ENCODE measurements at regions not wholly inside any gene's neighbourhood (a gene's known extent, or its start where the extent isn't known, plus 50 kb on each side); places are given as distances from the start of the nearest gene placed in this dataset.

DNA sequence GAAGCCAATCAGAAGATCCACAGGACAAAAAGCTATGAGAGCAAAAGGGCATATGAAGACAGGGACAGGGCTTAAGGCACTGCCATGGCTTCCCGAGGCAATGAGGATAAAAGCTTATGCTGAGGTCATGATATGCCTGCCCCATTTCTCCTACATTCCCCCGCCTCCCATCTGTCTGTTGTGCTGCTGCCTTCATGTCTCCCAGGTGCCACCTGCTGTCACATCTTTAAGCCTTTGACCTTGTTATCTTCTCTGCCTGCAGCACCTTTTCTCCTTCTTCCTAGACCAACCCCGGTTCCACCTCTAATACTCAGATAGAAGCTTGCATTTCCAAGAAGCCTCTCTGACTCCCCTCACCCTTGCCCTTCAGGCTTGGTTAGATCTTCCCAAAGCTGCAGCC lies 213.8 kb downstream of the ARRDC4 start:
- TF ChIP-seq, protein P1, sequence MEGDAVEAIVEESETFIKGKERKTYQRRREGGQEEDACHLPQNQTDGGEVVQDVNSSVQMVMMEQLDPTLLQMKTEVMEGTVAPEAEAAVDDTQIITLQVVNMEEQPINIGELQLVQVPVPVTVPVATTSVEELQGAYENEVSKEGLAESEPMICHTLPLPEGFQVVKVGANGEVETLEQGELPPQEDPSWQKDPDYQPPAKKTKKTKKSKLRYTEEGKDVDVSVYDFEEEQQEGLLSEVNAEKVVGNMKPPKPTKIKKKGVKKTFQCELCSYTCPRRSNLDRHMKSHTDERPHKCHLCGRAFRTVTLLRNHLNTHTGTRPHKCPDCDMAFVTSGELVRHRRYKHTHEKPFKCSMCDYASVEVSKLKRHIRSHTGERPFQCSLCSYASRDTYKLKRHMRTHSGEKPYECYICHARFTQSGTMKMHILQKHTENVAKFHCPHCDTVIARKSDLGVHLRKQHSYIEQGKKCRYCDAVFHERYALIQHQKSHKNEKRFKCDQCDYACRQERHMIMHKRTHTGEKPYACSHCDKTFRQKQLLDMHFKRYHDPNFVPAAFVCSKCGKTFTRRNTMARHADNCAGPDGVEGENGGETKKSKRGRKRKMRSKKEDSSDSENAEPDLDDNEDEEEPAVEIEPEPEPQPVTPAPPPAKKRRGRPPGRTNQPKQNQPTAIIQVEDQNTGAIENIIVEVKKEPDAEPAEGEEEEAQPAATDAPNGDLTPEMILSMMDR (IDR thresholded peaks at IDR 0.05), result no peak
- TF ChIP-seq POLR2A (IDR thresholded peaks at IDR 0.05), result no peak
